Peyer's patch (tissue), 4 donors: ENCODE measurements at regions not wholly inside any gene's neighbourhood (a gene's known extent, or its start where the extent isn't known, plus 50 kb on each side); places are given as distances from the start of the nearest gene placed in this dataset.

Source experiments
- POLR2A ChIP-seq, 2 donors: fragments of 450-650 bp; IDR thresholded peaks; one replicate each; pipeline ENCODE4 v1.5.1; 2017; ENCODE audit warnings: antibody characterized with exemption in 2 of 2, mild to moderate bottlenecking in 2 of 2, moderate library complexity in 2 of 2
- TF ChIP-seq, protein P1 (sequence below), 6 experiments: fragments of 450-650 bp in 4 of 6; fragments of 200-600 bp in 2 of 6; sonication (generic) in 1 of 6; IDR thresholded peaks; one replicate each; pipeline ENCODE4 v1.5.1; 2017 to 2019; ENCODE audit warnings: antibody characterized with exemption in 6 of 6, mild to moderate bottlenecking in 3 of 6, moderate library complexity in 1 of 6

GRCh38 chr16:49061137-49061714, 220.4 kb downstream of the CBLN1 start:
- TF ChIP-seq, protein P1, sequence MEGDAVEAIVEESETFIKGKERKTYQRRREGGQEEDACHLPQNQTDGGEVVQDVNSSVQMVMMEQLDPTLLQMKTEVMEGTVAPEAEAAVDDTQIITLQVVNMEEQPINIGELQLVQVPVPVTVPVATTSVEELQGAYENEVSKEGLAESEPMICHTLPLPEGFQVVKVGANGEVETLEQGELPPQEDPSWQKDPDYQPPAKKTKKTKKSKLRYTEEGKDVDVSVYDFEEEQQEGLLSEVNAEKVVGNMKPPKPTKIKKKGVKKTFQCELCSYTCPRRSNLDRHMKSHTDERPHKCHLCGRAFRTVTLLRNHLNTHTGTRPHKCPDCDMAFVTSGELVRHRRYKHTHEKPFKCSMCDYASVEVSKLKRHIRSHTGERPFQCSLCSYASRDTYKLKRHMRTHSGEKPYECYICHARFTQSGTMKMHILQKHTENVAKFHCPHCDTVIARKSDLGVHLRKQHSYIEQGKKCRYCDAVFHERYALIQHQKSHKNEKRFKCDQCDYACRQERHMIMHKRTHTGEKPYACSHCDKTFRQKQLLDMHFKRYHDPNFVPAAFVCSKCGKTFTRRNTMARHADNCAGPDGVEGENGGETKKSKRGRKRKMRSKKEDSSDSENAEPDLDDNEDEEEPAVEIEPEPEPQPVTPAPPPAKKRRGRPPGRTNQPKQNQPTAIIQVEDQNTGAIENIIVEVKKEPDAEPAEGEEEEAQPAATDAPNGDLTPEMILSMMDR (IDR thresholded peaks at IDR 0.05), result no peak
- no peak for TF ChIP-seq POLR2A (IDR thresholded peaks at IDR 0.05)
